ENCODE measurements at regions not wholly inside any gene's neighbourhood (a gene's known extent, or its start where the extent isn't known, plus 50 kb on each side); places are given as distances from the start of the nearest gene placed in this dataset.

GRCh38 chr6:16953905-16954304, 147.9 kb upstream of the STMND1 start:
- TF ChIP-seq CTCF (conservative IDR thresholded peaks at IDR 0.05; ENCODE audit: low read length) (no peak; the same call in 1 of the 2 replicates), EZH2phosphoT487 (IDR thresholded peaks at IDR 0.05; ENCODE audit: borderline replicate concordance) (no peak)
